KMS-11 (cell line): ENCODE measurements at regions not wholly inside any gene's neighbourhood (a gene's known extent, or its start where the extent isn't known, plus 50 kb on each side); places are given as distances from the start of the nearest gene placed in this dataset.

Experiments used
- H2AFZ ChIP-seq: fragments of 200-600 bp; sonication (generic); 2 replicates; pipeline ENCODE4 v1.6.1; 2016; ENCODE audit warnings: antibody characterized with exemption, mixed run types, low read depth
- H3K27ac ChIP-seq: fragments of 200-600 bp; sonication (generic); 2 replicates; pipeline ENCODE4 v1.6.1; 2016; ENCODE audit warnings: mild to moderate bottlenecking, mixed run types
- H3K27me3 ChIP-seq: fragments of 200-600 bp; sonication (generic); 2 replicates; pipeline ENCODE4 v1.6.1; 2017; ENCODE audit warnings: mild to moderate bottlenecking, low read depth, mixed run types, moderate library complexity; ENCODE audit not compliant: insufficient read depth
- H3K36me3 ChIP-seq: fragments of 200-600 bp; sonication (generic); 2 replicates; pipeline ENCODE4 v1.6.1; 2017; ENCODE audit warnings: mild to moderate bottlenecking, mixed run types; ENCODE audit not compliant: insufficient read depth
- H3K4me1 ChIP-seq: fragments of 200-600 bp; sonication (generic); 2 replicates; pipeline ENCODE4 v1.6.1; 2016; ENCODE audit warnings: mild to moderate bottlenecking, low read depth, mixed run types; ENCODE audit not compliant: poor library complexity, severe bottlenecking
- H3K4me2 ChIP-seq: fragments of 200-600 bp; sonication (generic); 2 replicates; pipeline ENCODE4 v1.7.0; 2016; ENCODE audit warnings: mild to moderate bottlenecking, mixed run types
- H3K4me3 ChIP-seq: fragments of 200-600 bp; sonication (generic); IDR thresholded peaks from 2 replicates; pipeline ENCODE4 v1.6.1; 2017; ENCODE audit warnings: low read depth, low read length, mixed read lengths; ENCODE audit not compliant: insufficient read depth
- H3K79me2 ChIP-seq: fragments of 200-600 bp; sonication (generic); 2 replicates; pipeline ENCODE4 v1.6.1; 2016; ENCODE audit warnings: low read depth, mixed run types; ENCODE audit not compliant: insufficient read depth
- H3K9ac ChIP-seq: fragments of 200-600 bp; sonication (generic); 2 replicates; pipeline ENCODE4 v1.6.1; 2016; ENCODE audit warnings: mild to moderate bottlenecking, mixed run types
- H4K20me1 ChIP-seq: fragments of 200-600 bp; sonication (generic); 2 replicates; pipeline ENCODE4 v1.6.1; 2016; ENCODE audit warnings: mild to moderate bottlenecking, mixed run types; ENCODE audit not compliant: insufficient read depth
- TF ChIP-seq, protein P1 (sequence below): fragments of 200-600 bp; sonication (generic); conservative IDR thresholded peaks from 2 replicates; pipeline ENCODE4 v1.6.1; 2017; ENCODE audit warnings: low read depth, mild to moderate bottlenecking, antibody characterized with exemption, low read length, moderate library complexity, mixed read lengths

- H3K79me2 ChIP-seq, result no peaks in the 10 kb centered on the region
- TF ChIP-seq, protein P1, sequence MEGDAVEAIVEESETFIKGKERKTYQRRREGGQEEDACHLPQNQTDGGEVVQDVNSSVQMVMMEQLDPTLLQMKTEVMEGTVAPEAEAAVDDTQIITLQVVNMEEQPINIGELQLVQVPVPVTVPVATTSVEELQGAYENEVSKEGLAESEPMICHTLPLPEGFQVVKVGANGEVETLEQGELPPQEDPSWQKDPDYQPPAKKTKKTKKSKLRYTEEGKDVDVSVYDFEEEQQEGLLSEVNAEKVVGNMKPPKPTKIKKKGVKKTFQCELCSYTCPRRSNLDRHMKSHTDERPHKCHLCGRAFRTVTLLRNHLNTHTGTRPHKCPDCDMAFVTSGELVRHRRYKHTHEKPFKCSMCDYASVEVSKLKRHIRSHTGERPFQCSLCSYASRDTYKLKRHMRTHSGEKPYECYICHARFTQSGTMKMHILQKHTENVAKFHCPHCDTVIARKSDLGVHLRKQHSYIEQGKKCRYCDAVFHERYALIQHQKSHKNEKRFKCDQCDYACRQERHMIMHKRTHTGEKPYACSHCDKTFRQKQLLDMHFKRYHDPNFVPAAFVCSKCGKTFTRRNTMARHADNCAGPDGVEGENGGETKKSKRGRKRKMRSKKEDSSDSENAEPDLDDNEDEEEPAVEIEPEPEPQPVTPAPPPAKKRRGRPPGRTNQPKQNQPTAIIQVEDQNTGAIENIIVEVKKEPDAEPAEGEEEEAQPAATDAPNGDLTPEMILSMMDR, result no peak
- no peaks in the 10 kb centered on the region for H3K27me3 ChIP-seq
- H3K9ac ChIP-seq, result no peak overlapping the region
- H3K4me2 ChIP-seq, result 0 out of 2 replicates have a peak overlapping the region, but pooled peaks have one; percentile 5
- no peaks in the 10 kb centered on the region for H3K36me3 ChIP-seq
- H2AFZ ChIP-seq, result no peak overlapping the region; the same call in 1 of the 2 replicates
- H3K4me1 ChIP-seq, result no peaks in the 10 kb centered on the region
- no peak overlapping the region for H3K27ac ChIP-seq
- no peaks in the 10 kb centered on the region for H4K20me1 ChIP-seq
- H3K4me3 ChIP-seq, result no peak overlapping the region
Measured at GRCh38 chr2:75870651-75871137, 160.0 kb upstream of the GCFC2 start.

DNA sequence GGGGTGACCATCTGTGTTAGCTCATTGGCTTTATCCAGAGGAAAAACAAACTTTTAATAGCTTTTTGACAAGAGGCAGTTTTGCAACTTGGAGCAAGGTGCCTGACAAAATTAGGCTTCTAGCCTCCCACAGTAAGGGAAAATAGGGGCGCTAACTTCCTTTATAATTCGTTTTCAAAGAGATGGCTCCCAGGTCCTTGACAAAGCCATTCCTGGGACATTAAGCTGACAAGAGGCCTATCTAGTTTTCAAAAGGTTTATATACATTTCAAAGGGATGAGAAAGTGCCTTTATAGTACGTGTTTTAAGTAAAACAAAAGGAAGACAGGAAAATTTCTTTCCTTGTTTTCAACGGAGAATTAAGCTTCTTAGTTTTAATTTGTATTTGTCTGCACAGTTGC is 159.4 kb upstream of the GCFC2 start:
- Histone ChIP-seq H3K9ac (no peak overlapping the region), H3K79me2 (no peaks in the 10 kb centered on the region), H3K27ac (no peak overlapping the region), H3K36me3 (no peaks in the 10 kb centered on the region), H4K20me1 (no peaks in the 10 kb centered on the region), H3K4me1 (no peaks in the 10 kb centered on the region), H3K4me2 (no peak overlapping the region), H3K27me3 (no peaks in the 10 kb centered on the region), H2AFZ (no peak overlapping the region), H3K4me3 (no peak overlapping the region)
- TF ChIP-seq, protein P1, result no peak

- no peak overlapping the region for H3K4me2 ChIP-seq
- TF ChIP-seq, protein P1, result no peak
- no peaks in the 10 kb centered on the region for H3K4me1 ChIP-seq
- H3K9ac ChIP-seq, result no peak overlapping the region
- no peaks in the 10 kb centered on the region for H3K36me3 ChIP-seq
- H2AFZ ChIP-seq, result no peak overlapping the region
- no peaks in the 10 kb centered on the region for H3K27me3 ChIP-seq
- H4K20me1 ChIP-seq, result no peaks in the 10 kb centered on the region
- H3K79me2 ChIP-seq, result no peaks in the 10 kb centered on the region
- H3K27ac ChIP-seq, result no peak overlapping the region
- no peak overlapping the region for H3K4me3 ChIP-seq
Measured at GRCh38 chr2:75865702-75866101, 155.0 kb upstream of the GCFC2 start.

GRCh38 chr2:75865083-75865482 is 154.4 kb upstream of the GCFC2 start:
- no peak overlapping the region for H2AFZ ChIP-seq
- no peak overlapping the region for H3K4me2 ChIP-seq
- H4K20me1 ChIP-seq, result no peaks in the 10 kb centered on the region

More at GRCh38 chr2:75865083-75865482, 154.4 kb upstream of the GCFC2 start:
- H3K4me1 ChIP-seq, result no peaks in the 10 kb centered on the region
- no peak overlapping the region for H3K9ac ChIP-seq
- no peaks in the 10 kb centered on the region for H3K27me3 ChIP-seq
- H3K36me3 ChIP-seq, result no peaks in the 10 kb centered on the region
- H3K79me2 ChIP-seq, result no peaks in the 10 kb centered on the region
- TF ChIP-seq, protein P1, result no peak
- no peak overlapping the region for H3K27ac ChIP-seq
- H3K4me3 ChIP-seq, result no peak overlapping the region
